ENCODE measurements at regions not wholly inside any gene's neighbourhood (a gene's known extent, or its start where the extent isn't known, plus 50 kb on each side); places are given as distances from the start of the nearest gene placed in this dataset.

- Histone ChIP-seq H3K36me3 (no peaks in the 10 kb centered on the region), H3K27me3 (no peaks in the 10 kb centered on the region), H3K27ac (no peak overlapping the region), H3K9me3 (no peaks in the 10 kb centered on the region), H3K4me3 (no peak overlapping the region), H3K4me1 (peaks cover 0 to 7% (median 0%) of the 10 kb centered on the region in 4 donors)
- no peak for TF ChIP-seq POLR2A (IDR thresholded peaks at IDR 0.05)
- TF ChIP-seq EP300 (IDR thresholded peaks at IDR 0.05), result no peak
- TF ChIP-seq POLR2AphosphoS5 (IDR thresholded peaks at IDR 0.05), result no peak
- TF ChIP-seq CTCF (IDR thresholded peaks at IDR 0.05), result no peak
- no peak for DNase-seq
- intact Hi-C loops (cut with DNase I; ENCODE audit: low total_unique reads), result no loop called here
- WGBS, 5 donors, result 68 to 88% (median 74%) methylated on average over 3 of the region's 3 CpGs
Measured at GRCh38 chr10:36393801-36394200, 731.6 kb upstream of the ANKRD30A start.

- TF ChIP-seq CTCF (IDR thresholded peaks at IDR 0.05) (no peak), EP300 (IDR thresholded peaks at IDR 0.05) (no peak), POLR2A (IDR thresholded peaks at IDR 0.05) (no peak), POLR2AphosphoS5 (IDR thresholded peaks at IDR 0.05) (no peak)
- Histone ChIP-seq H3K4me1 (peaks cover 0 to under 1% (median 0%) of the 10 kb centered on the region in 4 donors), H3K36me3 (no peaks in the 10 kb centered on the region), H3K27me3 (no peaks in the 10 kb centered on the region), H3K4me3 (no peak overlapping the region), H3K9me3 (no peaks in the 10 kb centered on the region), H3K27ac (no peak overlapping the region)
- no peak for DNase-seq
- intact Hi-C loops (cut with DNase I; ENCODE audit: low total_unique reads), result no loop called here
- WGBS, 5 donors, result 71 to 82% (median 74%) methylated on average over 4 of the region's 4 CpGs
Measured at GRCh38 chr10:36391405-36391804, 734.0 kb upstream of the ANKRD30A start.

- 50 to 82% (median 71%) methylated on average over 1 of the region's 1 CpG for WGBS, 5 donors
- Histone ChIP-seq H3K4me1 (no peaks in the 10 kb centered on the region), H3K36me3 (no peaks in the 10 kb centered on the region), H3K9me3 (no peaks in the 10 kb centered on the region), H3K27me3 (no peaks in the 10 kb centered on the region), H3K27ac (no peak overlapping the region), H3K4me3 (no peak overlapping the region)
- no peak for TF ChIP-seq POLR2AphosphoS5 (IDR thresholded peaks at IDR 0.05)
- TF ChIP-seq POLR2A (IDR thresholded peaks at IDR 0.05), result no peak
- no peak for TF ChIP-seq CTCF (IDR thresholded peaks at IDR 0.05)
- no peak for TF ChIP-seq EP300 (IDR thresholded peaks at IDR 0.05)
- no peak for DNase-seq
- intact Hi-C loops (cut with DNase I; ENCODE audit: low total_unique reads), result no loop called here
Measured at GRCh38 chr10:36390221-36390620, 735.2 kb upstream of the ANKRD30A start.

GRCh38 chr10:36388166-36388565 is 737.2 kb upstream of the ANKRD30A start:
- Histone ChIP-seq H3K27ac (no peak overlapping the region), H3K9me3 (no peaks in the 10 kb centered on the region), H3K27me3 (no peaks in the 10 kb centered on the region), H3K36me3 (no peaks in the 10 kb centered on the region), H3K4me1 (no peaks in the 10 kb centered on the region), H3K4me3 (no peak overlapping the region)
- TF ChIP-seq EP300 (IDR thresholded peaks at IDR 0.05), result no peak
- TF ChIP-seq POLR2AphosphoS5 (IDR thresholded peaks at IDR 0.05), result no peak
- no peak for TF ChIP-seq CTCF (IDR thresholded peaks at IDR 0.05)
- TF ChIP-seq POLR2A (IDR thresholded peaks at IDR 0.05), result no peak
- intact Hi-C loops (cut with DNase I; ENCODE audit: low total_unique reads), result no loop called here
- 95 to 97% (median 97%) methylated on average over 3 of the region's 3 CpGs for WGBS, 5 donors
- no peak for DNase-seq
